ENCODE measurements at regions not wholly inside any gene's neighbourhood (a gene's known extent, or its start where the extent isn't known, plus 50 kb on each side); places are given as distances from the start of the nearest gene placed in this dataset.

- Mint-ChIP-seq H3K4me3 (ENCODE audit: unreplicated experiment) (no peak overlapping the region), H3K27ac (ENCODE audit: low read depth, unreplicated experiment) (no peak overlapping the region), H3K4me1 (ENCODE audit: insufficient read depth, unreplicated experiment) (peaks cover 30% of the 10 kb centered on the region), H3K27me3 (ENCODE audit: insufficient read depth, unreplicated experiment) (no peaks in the 10 kb centered on the region), H3K36me3 (ENCODE audit: insufficient read depth, unreplicated experiment) (no peaks in the 10 kb centered on the region), H3K9me3 (ENCODE audit: unreplicated experiment) (no peaks in the 10 kb centered on the region)
- ChIA-PET CTCF (interaction anchor here (0.9 to 2.1 kb wide), 6 partner anchors 35 to 48 kb away, joined by 3 to 8 read pairs (median 4); no protein-coding TSS in a partner anchor), POLR2A (interaction anchor here (0.6 to 1.8 kb wide), 5 partner anchors 11 to 1697 kb away, joined by 3 to 16 read pairs (median 3); no protein-coding TSS in a partner anchor)
- peak; percentile 98 for DNase-seq (ENCODE audit: unreplicated experiment)
- BruUV-seq (replicated peaks), result no TSS peak
- no peak for TF ChIP-seq CTCF (IDR thresholded peaks at IDR 0.05; ENCODE audit: unreplicated experiment)
- intact Hi-C loops (cut with micrococcal nuclease), result loop anchor here (2.0 kb wide), 2 partner anchors 41 to 201 kb away; no protein-coding TSS in a partner anchor
Observed at GRCh38 chr4:99763635-99764101, 53.0 kb upstream of the DAPP1 start.

- H3K9me3 Mint-ChIP-seq (ENCODE audit: unreplicated experiment), result no peaks in the 10 kb centered on the region
- H3K27ac Mint-ChIP-seq (ENCODE audit: low read depth, unreplicated experiment), result no peak overlapping the region
- no peaks in the 10 kb centered on the region for H3K27me3 Mint-ChIP-seq (ENCODE audit: insufficient read depth, unreplicated experiment)
- DNase-seq (ENCODE audit: unreplicated experiment), result no peak
- ChIA-PET CTCF (interaction anchor here (0.6 to 2.1 kb wide), 8 partner anchors 16 to 201 kb away, joined by 3 to 8 read pairs (median 4); no protein-coding TSS in a partner anchor), POLR2A (interaction anchor here (1.0 to 1.9 kb wide), 4 partner anchors 10 to 52 kb away, joined by 3 to 16 read pairs (median 4); no protein-coding TSS in a partner anchor)
- H3K4me3 Mint-ChIP-seq (ENCODE audit: unreplicated experiment), result no peak overlapping the region
- no peaks in the 10 kb centered on the region for H3K36me3 Mint-ChIP-seq (ENCODE audit: insufficient read depth, unreplicated experiment)
- intact Hi-C loops (cut with micrococcal nuclease), result loop anchor here (2.0 kb wide), 1 partner anchor 200 kb away; no protein-coding TSS in a partner anchor
- TF ChIP-seq CTCF (IDR thresholded peaks at IDR 0.05; ENCODE audit: unreplicated experiment), result no peak
- peaks cover 30% of the 10 kb centered on the region for H3K4me1 Mint-ChIP-seq (ENCODE audit: insufficient read depth, unreplicated experiment)
- BruUV-seq (replicated peaks), result no TSS peak
Observed at GRCh38 chr4:99762728-99763127, 53.9 kb upstream of the DAPP1 start.

GRCh38 chr4:99759988-99760387, 56.6 kb upstream of the DAPP1 start:
- Mint-ChIP-seq H3K27me3 (ENCODE audit: insufficient read depth, unreplicated experiment) (no peaks in the 10 kb centered on the region), H3K4me1 (ENCODE audit: insufficient read depth, unreplicated experiment) (peaks cover 30% of the 10 kb centered on the region), H3K4me3 (ENCODE audit: unreplicated experiment) (no peak overlapping the region), H3K9me3 (ENCODE audit: unreplicated experiment) (no peaks in the 10 kb centered on the region), H3K36me3 (ENCODE audit: insufficient read depth, unreplicated experiment) (no peaks in the 10 kb centered on the region), H3K27ac (ENCODE audit: low read depth, unreplicated experiment) (no peak overlapping the region)
- TF ChIP-seq CTCF (IDR thresholded peaks at IDR 0.05; ENCODE audit: unreplicated experiment), result no peak
- ChIA-PET POLR2A (interaction anchor here (0.6 kb wide), 1 partner anchor 38 kb away, joined by 3 read pairs; no protein-coding TSS in a partner anchor), CTCF (no interaction called here)
- no TSS peak for BruUV-seq (replicated peaks)
- no peak for DNase-seq (ENCODE audit: unreplicated experiment)
- intact Hi-C loops (cut with micrococcal nuclease), result no loop called here

GRCh38 chr4:99759346-99759984, 57.2 kb upstream of the DAPP1 start:
- no peak for TF ChIP-seq CTCF (IDR thresholded peaks at IDR 0.05; ENCODE audit: unreplicated experiment)
- ChIA-PET POLR2A (interaction anchor here (0.6 kb wide), 1 partner anchor 38 kb away, joined by 3 read pairs; no protein-coding TSS in a partner anchor), CTCF (no interaction called here)
- H3K27me3 Mint-ChIP-seq (ENCODE audit: insufficient read depth, unreplicated experiment), result no peaks in the 10 kb centered on the region
- peaks cover 29% of the 10 kb centered on the region for H3K4me1 Mint-ChIP-seq (ENCODE audit: insufficient read depth, unreplicated experiment)
- no peak overlapping the region for H3K4me3 Mint-ChIP-seq (ENCODE audit: unreplicated experiment)
- DNase-seq (ENCODE audit: unreplicated experiment), result no peak
- no TSS peak for BruUV-seq (replicated peaks)
- intact Hi-C loops (cut with micrococcal nuclease), result no loop called here
- no peaks in the 10 kb centered on the region for H3K36me3 Mint-ChIP-seq (ENCODE audit: insufficient read depth, unreplicated experiment)
- H3K9me3 Mint-ChIP-seq (ENCODE audit: unreplicated experiment), result no peaks in the 10 kb centered on the region
- H3K27ac Mint-ChIP-seq (ENCODE audit: low read depth, unreplicated experiment), result no peak overlapping the region

Data from MCF 10A (cell line).